ENCODE measurements at regions not wholly inside any gene's neighbourhood (a gene's known extent, or its start where the extent isn't known, plus 50 kb on each side); places are given as distances from the start of the nearest gene placed in this dataset.

GRCh38 chr13:87497426-87497825 lies 173.7 kb upstream of the SLITRK5 start:
- TF ChIP-seq CTCF (IDR thresholded peaks at IDR 0.05) (no peak), POLR2A (IDR thresholded peaks at IDR 0.05) (no peak)
